Fibroblast of pulmonary artery (primary cell): ENCODE measurements at regions not wholly inside any gene's neighbourhood (a gene's known extent, or its start where the extent isn't known, plus 50 kb on each side); places are given as distances from the start of the nearest gene placed in this dataset.

Experiments used
- DNase-seq: peaks from one replicate; pipeline ENCODE4 v3.0.0-alpha.2; 2010; ENCODE audit warnings: low read depth
- H3K4me3 ChIP-seq: replicated peaks from 2 replicates; pipeline ENCODE4 v1.5.1; 2011; ENCODE audit warnings: low read depth, mild to moderate bottlenecking, control low read depth, low read length, moderate library complexity
- CTCF ChIP-seq: IDR thresholded peaks from 2 replicates; pipeline ENCODE4 v1.5.1; 2011; ENCODE audit warnings: mild to moderate bottlenecking, control low read depth, low read length, inconsistent platforms; ENCODE audit errors: missing control alignments

- DNase-seq = no peak
- TF ChIP-seq CTCF = no peak
- H3K4me3 ChIP-seq = no peak overlapping the region
Observed at GRCh38 chr18:25621144-25621543, 269.2 kb upstream of the ZNF521 start.

- no peak overlapping the region for H3K4me3 ChIP-seq
- TF ChIP-seq CTCF = no peak
- no peak for DNase-seq
Observed at GRCh38 chr18:25614168-25614567, 262.2 kb upstream of the ZNF521 start.

- H3K4me3 ChIP-seq = no peak overlapping the region
- no peak for DNase-seq
- no peak for TF ChIP-seq CTCF
Observed at GRCh38 chr18:25612466-25612865, 260.5 kb upstream of the ZNF521 start.

- TF ChIP-seq CTCF = no peak
- no peak for DNase-seq
- no peak overlapping the region for H3K4me3 ChIP-seq
Observed at GRCh38 chr18:25608091-25608490, 256.1 kb upstream of the ZNF521 start.

GRCh38 chr18:25604894-25605597, 253.1 kb upstream of the ZNF521 start:
- no peak overlapping the region for H3K4me3 ChIP-seq
- DNase-seq = no peak
- no peak for TF ChIP-seq CTCF

GRCh38 chr18:25604196-25604893, 252.4 kb upstream of the ZNF521 start:
- H3K4me3 ChIP-seq = no peak overlapping the region
- DNase-seq = no peak
- TF ChIP-seq CTCF = no peak
